ENCODE measurements at regions not wholly inside any gene's neighbourhood (a gene's known extent, or its start where the extent isn't known, plus 50 kb on each side); places are given as distances from the start of the nearest gene placed in this dataset.

- Histone ChIP-seq H3K4me1 (ENCODE audit: control insufficient read depth in 1 of 2, insufficient read depth in 2 of 2, low read length in 2 of 2) (no peaks in the 10 kb centered on the region), H3K9ac (ENCODE audit: low read depth in 1 of 2, low read length in 2 of 2) (no peak overlapping the region), H3K36me3 (ENCODE audit: control insufficient read depth in 1 of 2, insufficient read depth in 2 of 2, low read length in 2 of 2) (no peaks in the 10 kb centered on the region), H3K4me3 (ENCODE audit: low read depth in 1 of 2, low read length in 2 of 2) (no peak overlapping the region), H3K27ac (ENCODE audit: low read depth, low read length) (no peak overlapping the region), H3K27me3 (ENCODE audit: control insufficient read depth in 1 of 2, insufficient read depth in 2 of 2, low read length in 2 of 2) (no peaks in the 10 kb centered on the region), H3K9me3 (ENCODE audit: control insufficient read depth in 1 of 2, low read length in 2 of 2) (no peaks in the 10 kb centered on the region)
Observed at GRCh38 chr5:61828856-61829255, 477.1 kb upstream of the KIF2A start.

- Histone ChIP-seq H3K27me3 (ENCODE audit: control insufficient read depth in 1 of 2, insufficient read depth in 2 of 2, low read length in 2 of 2) (no peaks in the 10 kb centered on the region), H3K36me3 (ENCODE audit: control insufficient read depth in 1 of 2, insufficient read depth in 2 of 2, low read length in 2 of 2) (no peaks in the 10 kb centered on the region), H3K4me1 (ENCODE audit: control insufficient read depth in 1 of 2, insufficient read depth in 2 of 2, low read length in 2 of 2) (no peaks in the 10 kb centered on the region), H3K4me3 (ENCODE audit: low read depth in 1 of 2, low read length in 2 of 2) (no peak overlapping the region), H3K9me3 (ENCODE audit: control insufficient read depth in 1 of 2, low read length in 2 of 2) (no peaks in the 10 kb centered on the region), H3K9ac (ENCODE audit: low read depth in 1 of 2, low read length in 2 of 2) (no peak overlapping the region), H3K27ac (ENCODE audit: low read depth, low read length) (no peak overlapping the region)
Observed at GRCh38 chr5:61831736-61832135, 474.3 kb upstream of the KIF2A start.

- Histone ChIP-seq H3K9ac (ENCODE audit: low read depth in 1 of 2, low read length in 2 of 2) (no peak overlapping the region), H3K4me3 (ENCODE audit: low read depth in 1 of 2, low read length in 2 of 2) (no peak overlapping the region), H3K9me3 (ENCODE audit: control insufficient read depth in 1 of 2, low read length in 2 of 2) (no peaks in the 10 kb centered on the region), H3K4me1 (ENCODE audit: control insufficient read depth in 1 of 2, insufficient read depth in 2 of 2, low read length in 2 of 2) (no peaks in the 10 kb centered on the region), H3K27ac (ENCODE audit: low read depth, low read length) (no peak overlapping the region), H3K27me3 (ENCODE audit: control insufficient read depth in 1 of 2, insufficient read depth in 2 of 2, low read length in 2 of 2) (no peaks in the 10 kb centered on the region), H3K36me3 (ENCODE audit: control insufficient read depth in 1 of 2, insufficient read depth in 2 of 2, low read length in 2 of 2) (no peaks in the 10 kb centered on the region)
Observed at GRCh38 chr5:61837788-61838187, 468.2 kb upstream of the KIF2A start.

GRCh38 chr5:61840361-61840760 is 465.6 kb upstream of the KIF2A start:
- Histone ChIP-seq H3K4me1 (ENCODE audit: control insufficient read depth in 1 of 2, insufficient read depth in 2 of 2, low read length in 2 of 2) (no peaks in the 10 kb centered on the region), H3K27ac (ENCODE audit: low read depth, low read length) (no peak overlapping the region), H3K9ac (ENCODE audit: low read depth in 1 of 2, low read length in 2 of 2) (no peak overlapping the region)

GRCh38 chr5:61842840-61843239 is 463.2 kb upstream of the KIF2A start:
- H3K27me3 ChIP-seq (ENCODE audit: control insufficient read depth in 1 of 2, insufficient read depth in 2 of 2, low read length in 2 of 2), result no peaks in the 10 kb centered on the region
- H3K9ac ChIP-seq (ENCODE audit: low read depth in 1 of 2, low read length in 2 of 2), result no peak overlapping the region
- no peak overlapping the region for H3K4me3 ChIP-seq (ENCODE audit: low read depth in 1 of 2, low read length in 2 of 2)
- H3K9me3 ChIP-seq (ENCODE audit: control insufficient read depth in 1 of 2, low read length in 2 of 2), result no peaks in the 10 kb centered on the region
- H3K27ac ChIP-seq (ENCODE audit: low read depth, low read length), result no peak overlapping the region
- H3K36me3 ChIP-seq (ENCODE audit: control insufficient read depth in 1 of 2, insufficient read depth in 2 of 2, low read length in 2 of 2), result no peaks in the 10 kb centered on the region
- H3K4me1 ChIP-seq (ENCODE audit: control insufficient read depth in 1 of 2, insufficient read depth in 2 of 2, low read length in 2 of 2), result no peaks in the 10 kb centered on the region

More at GRCh38 chr5:61840361-61840760, 465.6 kb upstream of the KIF2A start:
- Histone ChIP-seq H3K36me3 (ENCODE audit: control insufficient read depth in 1 of 2, insufficient read depth in 2 of 2, low read length in 2 of 2) (no peaks in the 10 kb centered on the region), H3K27me3 (ENCODE audit: control insufficient read depth in 1 of 2, insufficient read depth in 2 of 2, low read length in 2 of 2) (no peaks in the 10 kb centered on the region), H3K4me3 (ENCODE audit: low read depth in 1 of 2, low read length in 2 of 2) (no peak overlapping the region), H3K9me3 (ENCODE audit: control insufficient read depth in 1 of 2, low read length in 2 of 2) (no peaks in the 10 kb centered on the region)

- H3K27ac ChIP-seq (ENCODE audit: low read depth, low read length), result no peak overlapping the region
- no peaks in the 10 kb centered on the region for H3K36me3 ChIP-seq (ENCODE audit: control insufficient read depth in 1 of 2, insufficient read depth in 2 of 2, low read length in 2 of 2)
- no peaks in the 10 kb centered on the region for H3K4me1 ChIP-seq (ENCODE audit: control insufficient read depth in 1 of 2, insufficient read depth in 2 of 2, low read length in 2 of 2)
- H3K4me3 ChIP-seq (ENCODE audit: low read depth in 1 of 2, low read length in 2 of 2), result no peak overlapping the region
- H3K27me3 ChIP-seq (ENCODE audit: control insufficient read depth in 1 of 2, insufficient read depth in 2 of 2, low read length in 2 of 2), result no peaks in the 10 kb centered on the region
- no peaks in the 10 kb centered on the region for H3K9me3 ChIP-seq (ENCODE audit: control insufficient read depth in 1 of 2, low read length in 2 of 2)
- no peak overlapping the region for H3K9ac ChIP-seq (ENCODE audit: low read depth in 1 of 2, low read length in 2 of 2)
Observed at GRCh38 chr5:61850696-61851095, 455.3 kb upstream of the KIF2A start.

- H3K36me3 ChIP-seq (ENCODE audit: control insufficient read depth in 1 of 2, insufficient read depth in 2 of 2, low read length in 2 of 2), result no peaks in the 10 kb centered on the region
- no peak overlapping the region for H3K4me3 ChIP-seq (ENCODE audit: low read depth in 1 of 2, low read length in 2 of 2)
- no peak overlapping the region for H3K9ac ChIP-seq (ENCODE audit: low read depth in 1 of 2, low read length in 2 of 2)
- H3K4me1 ChIP-seq (ENCODE audit: control insufficient read depth in 1 of 2, insufficient read depth in 2 of 2, low read length in 2 of 2), result no peaks in the 10 kb centered on the region
- H3K27ac ChIP-seq (ENCODE audit: low read depth, low read length), result no peak overlapping the region
- H3K9me3 ChIP-seq (ENCODE audit: control insufficient read depth in 1 of 2, low read length in 2 of 2), result no peaks in the 10 kb centered on the region
- H3K27me3 ChIP-seq (ENCODE audit: control insufficient read depth in 1 of 2, insufficient read depth in 2 of 2, low read length in 2 of 2), result no peaks in the 10 kb centered on the region
Observed at GRCh38 chr5:61854531-61854930, 451.5 kb upstream of the KIF2A start.

- H3K27me3 ChIP-seq (ENCODE audit: control insufficient read depth in 1 of 2, insufficient read depth in 2 of 2, low read length in 2 of 2), result no peaks in the 10 kb centered on the region
- H3K4me1 ChIP-seq (ENCODE audit: control insufficient read depth in 1 of 2, insufficient read depth in 2 of 2, low read length in 2 of 2), result no peaks in the 10 kb centered on the region
- H3K36me3 ChIP-seq (ENCODE audit: control insufficient read depth in 1 of 2, insufficient read depth in 2 of 2, low read length in 2 of 2), result no peaks in the 10 kb centered on the region
- H3K9ac ChIP-seq (ENCODE audit: low read depth in 1 of 2, low read length in 2 of 2), result no peak overlapping the region
- no peaks in the 10 kb centered on the region for H3K9me3 ChIP-seq (ENCODE audit: control insufficient read depth in 1 of 2, low read length in 2 of 2)
- no peak overlapping the region for H3K27ac ChIP-seq (ENCODE audit: low read depth, low read length)
- no peak overlapping the region for H3K4me3 ChIP-seq (ENCODE audit: low read depth in 1 of 2, low read length in 2 of 2)
Observed at GRCh38 chr5:61860978-61861377, 445.0 kb upstream of the KIF2A start.

GRCh38 chr5:61866930-61867329 is 439.1 kb upstream of the KIF2A start:
- H3K9ac ChIP-seq (ENCODE audit: low read depth in 1 of 2, low read length in 2 of 2), result no peak overlapping the region
- H3K4me3 ChIP-seq (ENCODE audit: low read depth in 1 of 2, low read length in 2 of 2), result no peak overlapping the region
- H3K4me1 ChIP-seq (ENCODE audit: control insufficient read depth in 1 of 2, insufficient read depth in 2 of 2, low read length in 2 of 2), result no peaks in the 10 kb centered on the region
- H3K36me3 ChIP-seq (ENCODE audit: control insufficient read depth in 1 of 2, insufficient read depth in 2 of 2, low read length in 2 of 2), result no peaks in the 10 kb centered on the region
- H3K27ac ChIP-seq (ENCODE audit: low read depth, low read length), result no peak overlapping the region
- H3K27me3 ChIP-seq (ENCODE audit: control insufficient read depth in 1 of 2, insufficient read depth in 2 of 2, low read length in 2 of 2), result no peaks in the 10 kb centered on the region
- peaks cover 0 to 9% of the 10 kb centered on the region in 2 donors for H3K9me3 ChIP-seq (ENCODE audit: control insufficient read depth in 1 of 2, low read length in 2 of 2)

GRCh38 chr5:61869333-61869732 is 436.7 kb upstream of the KIF2A start:
- Histone ChIP-seq H3K4me1 (ENCODE audit: control insufficient read depth in 1 of 2, insufficient read depth in 2 of 2, low read length in 2 of 2) (no peaks in the 10 kb centered on the region), H3K36me3 (ENCODE audit: control insufficient read depth in 1 of 2, insufficient read depth in 2 of 2, low read length in 2 of 2) (no peaks in the 10 kb centered on the region), H3K9me3 (ENCODE audit: control insufficient read depth in 1 of 2, low read length in 2 of 2) (peaks cover 3 to 11% of the 10 kb centered on the region in 2 donors), H3K27ac (ENCODE audit: low read depth, low read length) (no peak overlapping the region), H3K27me3 (ENCODE audit: control insufficient read depth in 1 of 2, insufficient read depth in 2 of 2, low read length in 2 of 2) (no peaks in the 10 kb centered on the region), H3K4me3 (ENCODE audit: low read depth in 1 of 2, low read length in 2 of 2) (no peak overlapping the region), H3K9ac (ENCODE audit: low read depth in 1 of 2, low read length in 2 of 2) (no peak overlapping the region)

- Histone ChIP-seq H3K9ac (ENCODE audit: low read depth in 1 of 2, low read length in 2 of 2) (no peak overlapping the region), H3K4me1 (ENCODE audit: control insufficient read depth in 1 of 2, insufficient read depth in 2 of 2, low read length in 2 of 2) (no peaks in the 10 kb centered on the region), H3K36me3 (ENCODE audit: control insufficient read depth in 1 of 2, insufficient read depth in 2 of 2, low read length in 2 of 2) (no peaks in the 10 kb centered on the region), H3K27me3 (ENCODE audit: control insufficient read depth in 1 of 2, insufficient read depth in 2 of 2, low read length in 2 of 2) (no peaks in the 10 kb centered on the region), H3K4me3 (ENCODE audit: low read depth in 1 of 2, low read length in 2 of 2) (no peak overlapping the region), H3K27ac (ENCODE audit: low read depth, low read length) (no peak overlapping the region), H3K9me3 (ENCODE audit: control insufficient read depth in 1 of 2, low read length in 2 of 2) (no peaks in the 10 kb centered on the region)
Observed at GRCh38 chr5:61878471-61878870, 427.5 kb upstream of the KIF2A start.
